Omental fat pad (tissue), 3 donors: ENCODE measurements at regions not wholly inside any gene's neighbourhood (a gene's known extent, or its start where the extent isn't known, plus 50 kb on each side); places are given as distances from the start of the nearest gene placed in this dataset.
"Not testable (repeated sequence)": the region's sequence is repeated elsewhere in the genome, so short reads cannot be mapped to it uniquely, and the experiment has no call there.

Experiments
- ATAC-seq: fragments of 150-250 bp; one replicate; pipeline ENCODE4 v1.9.1; 2016; ENCODE audit warnings: mild to moderate bottlenecking, moderate library complexity; ENCODE audit not compliant: low FRiP score
- DNase-seq: peaks from one replicate; pipeline ENCODE4 v3.0.0-alpha.2; 2019; ENCODE audit warnings: low spot score
- CTCF ChIP-seq, 3 donors: fragments of 450-650 bp; IDR thresholded peaks; one replicate each; pipeline ENCODE4 v1.5.1; 2016 to 2017; ENCODE audit warnings: antibody characterized with exemption in 3 of 3, mild to moderate bottlenecking in 3 of 3, moderate library complexity in 2 of 3

GRCh38 chr20:53822534-53822933 lies 228.9 kb upstream of the ZNF217 start:
- DNase-seq (no peak), ATAC-seq (no peak)
- no peak for TF ChIP-seq CTCF (IDR thresholded peaks at IDR 0.05)

GRCh38 chr20:53819973-53820451 lies 226.4 kb upstream of the ZNF217 start:
- ATAC-seq (no peak), DNase-seq (no peak)
- TF ChIP-seq CTCF (IDR thresholded peaks at IDR 0.05), result no peak

- no peak for DNase-seq
- TF ChIP-seq CTCF (IDR thresholded peaks at IDR 0.05), result no peak
- no peak for ATAC-seq
Observed at GRCh38 chr20:53818457-53819177, 225.0 kb upstream of the ZNF217 start.

GRCh38 chr20:53817513-53817912 lies 223.9 kb upstream of the ZNF217 start:
- ATAC-seq, DNase-seq: not testable (repeated sequence)

- ATAC-seq, result no peak
- no peak for DNase-seq
- TF ChIP-seq CTCF (IDR thresholded peaks at IDR 0.05), result no peak
Observed at GRCh38 chr20:53816872-53817398, 223.3 kb upstream of the ZNF217 start.

- no peak for TF ChIP-seq CTCF (IDR thresholded peaks at IDR 0.05)
- DNase-seq (no peak), ATAC-seq (no peak)
Observed at GRCh38 chr20:53815509-53815908, 221.9 kb upstream of the ZNF217 start.

GRCh38 chr20:53814060-53814459 lies 220.4 kb upstream of the ZNF217 start:
- TF ChIP-seq CTCF (IDR thresholded peaks at IDR 0.05), result no peak
- DNase-seq (no peak), ATAC-seq (no peak)
